ENCODE measurements at regions not wholly inside any gene's neighbourhood (a gene's known extent, or its start where the extent isn't known, plus 50 kb on each side); places are given as distances from the start of the nearest gene placed in this dataset.

DNA sequence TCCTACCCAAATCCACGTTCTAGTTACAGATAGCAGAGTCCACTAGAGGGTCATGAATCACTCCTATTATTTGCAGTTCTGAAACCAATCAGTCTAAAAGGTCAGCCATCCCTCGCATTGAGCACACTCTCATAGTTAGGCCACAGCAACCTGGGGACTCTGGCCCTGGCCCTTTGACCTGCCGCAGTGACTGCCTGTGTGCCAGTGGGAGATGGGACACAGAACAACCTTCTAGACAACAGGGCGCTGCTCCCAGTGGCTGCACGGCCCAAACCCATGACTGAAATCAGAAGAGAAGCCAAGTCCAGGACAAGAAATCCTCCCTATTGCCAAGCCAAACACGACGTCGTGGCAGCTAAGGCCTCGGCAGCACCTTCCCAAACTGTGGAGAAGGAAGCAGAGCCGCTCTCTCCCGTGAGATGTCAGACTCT, 158.5 kb downstream of the HERPUD2 start:
- POLR2A ChIA-PET = no interaction called here
- no peak overlapping the region for H3K4me3 Mint-ChIP-seq
- TF ChIP-seq, protein P1, sequence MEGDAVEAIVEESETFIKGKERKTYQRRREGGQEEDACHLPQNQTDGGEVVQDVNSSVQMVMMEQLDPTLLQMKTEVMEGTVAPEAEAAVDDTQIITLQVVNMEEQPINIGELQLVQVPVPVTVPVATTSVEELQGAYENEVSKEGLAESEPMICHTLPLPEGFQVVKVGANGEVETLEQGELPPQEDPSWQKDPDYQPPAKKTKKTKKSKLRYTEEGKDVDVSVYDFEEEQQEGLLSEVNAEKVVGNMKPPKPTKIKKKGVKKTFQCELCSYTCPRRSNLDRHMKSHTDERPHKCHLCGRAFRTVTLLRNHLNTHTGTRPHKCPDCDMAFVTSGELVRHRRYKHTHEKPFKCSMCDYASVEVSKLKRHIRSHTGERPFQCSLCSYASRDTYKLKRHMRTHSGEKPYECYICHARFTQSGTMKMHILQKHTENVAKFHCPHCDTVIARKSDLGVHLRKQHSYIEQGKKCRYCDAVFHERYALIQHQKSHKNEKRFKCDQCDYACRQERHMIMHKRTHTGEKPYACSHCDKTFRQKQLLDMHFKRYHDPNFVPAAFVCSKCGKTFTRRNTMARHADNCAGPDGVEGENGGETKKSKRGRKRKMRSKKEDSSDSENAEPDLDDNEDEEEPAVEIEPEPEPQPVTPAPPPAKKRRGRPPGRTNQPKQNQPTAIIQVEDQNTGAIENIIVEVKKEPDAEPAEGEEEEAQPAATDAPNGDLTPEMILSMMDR (IDR thresholded peaks at IDR 0.05) = no peak
- no peaks in the 10 kb centered on the region for H3K9me3 Mint-ChIP-seq
- CTCF ChIA-PET = interaction anchor here (1.0 to 2.2 kb wide), 3 partner anchors 16 to 87 kb away, joined by 3 to 5 read pairs (median 3); no protein-coding TSS in a partner anchor
- H3K36me3 Mint-ChIP-seq (ENCODE audit: low read depth) = no peaks in the 10 kb centered on the region
- H3K27me3 Mint-ChIP-seq = peaks cover 2% of the 10 kb centered on the region
- DNase-seq (no peak), ATAC-seq (no peak)
- intact Hi-C loops (cut with micrococcal nuclease) = loop anchor here (5.0 to 10.0 kb wide), 3 partner anchors 86 to 492 kb away; no protein-coding TSS in a partner anchor
- H3K27ac Mint-ChIP-seq = no peak overlapping the region
- no peaks in the 10 kb centered on the region for H3K4me1 Mint-ChIP-seq (ENCODE audit: low read depth)

- intact Hi-C loops (cut with micrococcal nuclease) = loop anchor here (10.0 kb wide), 1 partner anchor 489 kb away; no protein-coding TSS in a partner anchor
- CTCF ChIA-PET = interaction anchor here (1.5 kb wide), 1 partner anchor 14 kb away, joined by 4 read pairs; no protein-coding TSS in a partner anchor
- ATAC-seq (no peak), DNase-seq (no peak)
- TF ChIP-seq, protein P1 (IDR thresholded peaks at IDR 0.05) = no peak
- H3K27me3 Mint-ChIP-seq = peaks cover 2% of the 10 kb centered on the region
- H3K4me1 Mint-ChIP-seq (ENCODE audit: low read depth) = no peaks in the 10 kb centered on the region
- no peaks in the 10 kb centered on the region for H3K36me3 Mint-ChIP-seq (ENCODE audit: low read depth)
- H3K27ac Mint-ChIP-seq = no peak overlapping the region
- no peak overlapping the region for H3K4me3 Mint-ChIP-seq
- no peaks in the 10 kb centered on the region for H3K9me3 Mint-ChIP-seq
- POLR2A ChIA-PET = no interaction called here
Measured at GRCh38 chr7:35533902-35534301, 161.0 kb downstream of the HERPUD2 start.

GRCh38 chr7:35530124-35531109, 164.5 kb downstream of the HERPUD2 start:
- ChIA-PET CTCF (interaction anchor here (1.2 kb wide), 1 partner anchor 11 kb away, joined by 4 read pairs; no protein-coding TSS in a partner anchor), POLR2A (no interaction called here)
- Mint-ChIP-seq H3K4me1 (ENCODE audit: low read depth) (no peaks in the 10 kb centered on the region), H3K9me3 (no peaks in the 10 kb centered on the region), H3K27me3 (peaks cover 3% of the 10 kb centered on the region), H3K27ac (no peak overlapping the region), H3K36me3 (ENCODE audit: low read depth) (no peaks in the 10 kb centered on the region), H3K4me3 (no peak overlapping the region)
- DNase-seq (no peak), ATAC-seq (no peak)
- intact Hi-C loops (cut with micrococcal nuclease) = loop anchor here (10.0 kb wide), 1 partner anchor 486 kb away; no protein-coding TSS in a partner anchor
- TF ChIP-seq, protein P1 (IDR thresholded peaks at IDR 0.05) = no peak

DNA sequence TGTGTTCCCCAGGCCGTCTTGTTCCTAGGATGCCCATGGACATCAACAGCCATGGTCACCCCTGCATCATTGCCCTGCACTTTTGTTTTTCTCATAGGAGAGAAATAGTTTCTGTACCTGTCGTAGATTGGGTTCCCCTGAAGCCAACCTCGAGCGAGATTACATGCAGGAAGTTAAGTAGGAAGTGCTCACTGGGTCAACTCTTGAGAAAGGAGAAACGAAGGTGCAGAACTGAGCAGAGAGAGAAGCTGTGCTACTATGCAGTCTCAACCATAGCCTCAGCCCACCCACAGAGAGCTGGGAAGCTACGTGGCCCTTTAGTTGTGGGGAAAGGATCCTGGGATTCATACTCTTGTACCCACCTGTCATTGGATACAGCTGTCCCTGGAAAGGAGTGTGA, 165.2 kb downstream of the HERPUD2 start:
- ChIA-PET CTCF (interaction anchor here (1.2 kb wide), 1 partner anchor 10 kb away, joined by 4 read pairs; no protein-coding TSS in a partner anchor), POLR2A (no interaction called here)
- Mint-ChIP-seq H3K9me3 (no peaks in the 10 kb centered on the region), H3K4me3 (no peak overlapping the region), H3K4me1 (ENCODE audit: low read depth) (no peaks in the 10 kb centered on the region), H3K36me3 (ENCODE audit: low read depth) (no peaks in the 10 kb centered on the region), H3K27me3 (peaks cover 3% of the 10 kb centered on the region), H3K27ac (no peak overlapping the region)
- TF ChIP-seq, protein P1 (IDR thresholded peaks at IDR 0.05) = no peak
- no peak for ATAC-seq
- intact Hi-C loops (cut with micrococcal nuclease) = loop anchor here (10.0 kb wide), 2 partner anchors 345 to 485 kb away; no protein-coding TSS in a partner anchor
- no peak for DNase-seq

Measured in activated CD8-positive, alpha-beta T cell treated with anti-CD3 and anti-CD28 coated beads for 36 hours (primary cell).